WTC11 (cell line): ENCODE measurements at regions not wholly inside any gene's neighbourhood (a gene's known extent, or its start where the extent isn't known, plus 50 kb on each side); places are given as distances from the start of the nearest gene placed in this dataset.

ENCODE experiments used
- ATAC-seq: fragments of 200-7000 bp; cut with Tn5 transposase; 2 replicates; pipeline ENCODE4 v1.10.0; 2021; ENCODE audit warnings: mild to moderate bottlenecking, moderate library complexity
- CTCF ChIA-PET: fragments of 300-600 bp; sonication (Branson Sonifier 250); formaldehyde crosslinking; loops from one replicate; lab custom pipeline; 2021; ENCODE audit warnings: antibody characterized with exemption; lab: Charles Lee
- POLR2A ChIA-PET: fragments of 350-600 bp; sonication (Branson Sonifier 250); formaldehyde crosslinking; loops from one replicate; lab custom pipeline; 2021; ENCODE audit warnings: antibody characterized with exemption; lab: Charles Lee
- DNase-seq: peaks from one replicate; pipeline ENCODE4 v3.0.0; 2021; ENCODE audit warnings: low spot score
- H3K27ac Mint-ChIP-seq: 2 replicates; pipeline ENCODE4 v1.8.0; 2021; ENCODE audit warnings: mixed read lengths
- H3K27me3 Mint-ChIP-seq: 2 replicates; pipeline ENCODE4 v1.8.0; 2021; ENCODE audit warnings: low read depth, mild to moderate bottlenecking, moderate library complexity, mixed read lengths
- H3K36me3 Mint-ChIP-seq: 2 replicates; pipeline ENCODE4 v1.8.0; 2021; ENCODE audit warnings: mixed read lengths
- H3K4me1 Mint-ChIP-seq: 2 replicates; pipeline ENCODE4 v1.8.0; 2022; ENCODE audit warnings: mixed read lengths
- H3K4me3 Mint-ChIP-seq: 2 replicates; pipeline ENCODE4 v1.8.0; 2021; ENCODE audit warnings: mild to moderate bottlenecking, moderate library complexity, mixed read lengths
- H3K9me3 Mint-ChIP-seq: 2 replicates; pipeline ENCODE4 v1.8.0; 2021; ENCODE audit warnings: mixed read lengths
- ARID4B ChIP-seq: sonication (generic); formaldehyde crosslinking; IDR thresholded peaks from 2 replicates; pipeline ENCODE4 v1.8.0; 2023; ENCODE audit warnings: missing genetic modification reagents, mild to moderate bottlenecking, borderline replicate concordance
- ATF3 ChIP-seq: sonication (generic); formaldehyde crosslinking; conservative IDR thresholded peaks from 2 replicates; pipeline ENCODE4 v1.8.1; 2022; ENCODE audit warnings: mild to moderate bottlenecking, missing genetic modification reagents
- CREB1 ChIP-seq: sonication (generic); formaldehyde crosslinking; IDR thresholded peaks from 2 replicates; pipeline ENCODE4 v1.8.0; 2023; ENCODE audit warnings: mild to moderate bottlenecking, missing genetic modification reagents
- CTCF ChIP-seq: fragments of 200-600 bp; IDR thresholded peaks from 2 replicates; pipeline ENCODE4 v1.8.0; 2022; ENCODE audit warnings: antibody characterized with exemption
- E2F4 ChIP-seq: sonication (generic); formaldehyde crosslinking; IDR thresholded peaks from 2 replicates; pipeline ENCODE4 v1.8.1; 2022; ENCODE audit warnings: low read depth, mild to moderate bottlenecking, moderate library complexity, missing genetic modification reagents, borderline replicate concordance
- ELF4 ChIP-seq: sonication (generic); formaldehyde crosslinking; IDR thresholded peaks from 2 replicates; pipeline ENCODE4 v1.8.1; 2022; ENCODE audit warnings: low read depth, mild to moderate bottlenecking, moderate library complexity, missing genetic modification reagents
- GABPB1 ChIP-seq: sonication (generic); formaldehyde crosslinking; IDR thresholded peaks from 2 replicates; pipeline ENCODE4 v1.8.1; 2023; ENCODE audit warnings: mild to moderate bottlenecking, missing genetic modification reagents
- HMGA2 ChIP-seq: fragments of 250-450 bp; sonication (Bioruptor Pico); IDR thresholded peaks from 2 replicates; pipeline ENCODE4 v1.4.0; 2021; ENCODE audit warnings: mild to moderate bottlenecking, moderate library complexity
- JAZF1 ChIP-seq: fragments of 250-450 bp; sonication (Bioruptor Pico); IDR thresholded peaks from 2 replicates; pipeline ENCODE4 v1.9.0; 2021; ENCODE audit warnings: moderate library complexity, mild to moderate bottlenecking, inconsistent platforms
- KAT7 ChIP-seq: sonication (generic); formaldehyde crosslinking; IDR thresholded peaks from 2 replicates; pipeline ENCODE4 v1.8.1; 2023; ENCODE audit warnings: missing genetic modification reagents, mild to moderate bottlenecking, borderline replicate concordance
- MXD4 ChIP-seq: fragments of 250-450 bp; sonication (Bioruptor Pico); IDR thresholded peaks from 2 replicates; pipeline ENCODE4 v1.8.0; 2021; ENCODE audit warnings: mild to moderate bottlenecking, moderate library complexity, borderline replicate concordance
- MYBL2 ChIP-seq: sonication (generic); formaldehyde crosslinking; IDR thresholded peaks from 2 replicates; pipeline ENCODE4 v1.8.1; 2023; ENCODE audit warnings: mild to moderate bottlenecking, moderate library complexity, missing genetic modification reagents
- NR3C1 ChIP-seq: sonication (generic); formaldehyde crosslinking; conservative IDR thresholded peaks from 2 replicates; pipeline ENCODE4 v1.8.1; 2023; ENCODE audit warnings: low read depth, mild to moderate bottlenecking, missing genetic modification reagents
- OVOL2 ChIP-seq: fragments of 250-450 bp; sonication (Bioruptor Pico); IDR thresholded peaks from 2 replicates; pipeline ENCODE4 v1.9.0; 2021; ENCODE audit warnings: mild to moderate bottlenecking, borderline replicate concordance
- RELA ChIP-seq: sonication (generic); formaldehyde crosslinking; IDR thresholded peaks from 2 replicates; pipeline ENCODE4 v1.8.1; 2022; ENCODE audit warnings: missing genetic modification reagents, mild to moderate bottlenecking, borderline replicate concordance
- RORB ChIP-seq: fragments of 250-450 bp; sonication (Bioruptor Pico); IDR thresholded peaks from 2 replicates; pipeline ENCODE4 v1.9.0; 2021; ENCODE audit warnings: mild to moderate bottlenecking
- SMAD3 ChIP-seq: sonication (generic); formaldehyde crosslinking; IDR thresholded peaks from 2 replicates; pipeline ENCODE4 v1.8.0; 2022; ENCODE audit warnings: missing genetic modification reagents, mild to moderate bottlenecking, borderline replicate concordance
- SOX15 ChIP-seq: fragments of 250-450 bp; sonication (Bioruptor Pico); IDR thresholded peaks from 2 replicates; pipeline ENCODE4 v1.9.0; 2021; ENCODE audit warnings: mild to moderate bottlenecking
- SP1 ChIP-seq: sonication (generic); formaldehyde crosslinking; conservative IDR thresholded peaks from 2 replicates; pipeline ENCODE4 v1.8.1; 2022; ENCODE audit warnings: missing genetic modification reagents
- ZNF416 ChIP-seq: fragments of 250-450 bp; sonication (Bioruptor Pico); IDR thresholded peaks from 2 replicates; pipeline ENCODE4 v1.9.0; 2021; ENCODE audit warnings: mild to moderate bottlenecking, inconsistent platforms
- ZNF532 ChIP-seq: fragments of 250-450 bp; sonication (Bioruptor Pico); IDR thresholded peaks from 2 replicates; pipeline ENCODE4 v1.9.0; 2021; ENCODE audit warnings: mild to moderate bottlenecking, borderline replicate concordance
- TF ChIP-seq, protein P1 (sequence below): sonication (generic); formaldehyde crosslinking; IDR thresholded peaks from 2 replicates; pipeline ENCODE4 v1.8.1; 2023; ENCODE audit warnings: mild to moderate bottlenecking, moderate library complexity, missing genetic modification reagents

GRCh38 chr10:44087403-44087802, 297.5 kb downstream of the CXCL12 start:
- peaks cover 9% of the 10 kb centered on the region for H3K4me1 Mint-ChIP-seq
- ChIA-PET CTCF (no interaction called here), POLR2A (no interaction called here)
- H3K36me3 Mint-ChIP-seq = peaks cover 13% of the 10 kb centered on the region
- H3K27me3 Mint-ChIP-seq = peaks cover 2% of the 10 kb centered on the region; the same call in 1 of the 2 replicates
- H3K4me3 Mint-ChIP-seq = no peak overlapping the region
- DNase-seq = no peak
- H3K27ac Mint-ChIP-seq = no peak overlapping the region
- ATAC-seq = no peak
- no peak for TF ChIP-seq KAT7 (CRISPR knock-in tag)
- no peak for TF ChIP-seq SOX15 (CRISPR knock-in tag)
- no peak for TF ChIP-seq ARID4B (CRISPR knock-in tag)
- H3K9me3 Mint-ChIP-seq = peaks cover 33% of the 10 kb centered on the region

DNA sequence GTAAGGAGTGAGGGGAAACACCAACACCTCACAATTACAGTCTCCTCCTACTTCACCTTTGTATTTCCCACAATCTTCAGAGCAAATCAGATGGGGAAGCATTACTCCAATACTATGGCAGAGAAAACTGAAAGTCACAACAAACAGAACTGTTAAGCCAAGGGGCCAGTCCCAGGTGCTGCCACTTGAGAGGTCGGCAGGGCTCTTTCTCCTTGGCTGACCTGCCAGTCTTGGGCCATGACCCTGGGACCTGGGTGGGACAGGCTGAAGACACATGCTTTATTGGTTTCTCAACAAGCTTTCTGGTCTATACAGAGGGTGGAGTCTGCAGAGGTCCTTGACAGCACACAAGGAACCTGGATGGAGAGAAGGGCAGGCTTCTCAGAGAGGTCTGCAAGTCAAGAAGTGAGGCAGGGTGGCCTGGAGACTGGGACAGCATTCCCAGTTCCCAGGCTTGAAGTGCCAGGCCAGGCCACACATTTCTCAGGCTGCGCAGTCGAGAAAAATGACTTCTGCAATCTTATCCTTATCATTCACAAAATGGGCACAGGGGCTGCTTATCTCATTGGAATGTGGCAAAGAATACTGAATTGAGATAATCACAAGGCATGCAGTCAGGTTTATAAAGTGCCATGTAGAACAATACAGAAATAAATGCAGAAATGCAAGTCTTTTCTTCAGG, 301.0 kb downstream of the CXCL12 start:
- Mint-ChIP-seq H3K4me3 (no peak overlapping the region), H3K36me3 (peaks cover 5% of the 10 kb centered on the region; the same call in 1 of the 2 replicates), H3K27me3 (peaks cover 4% of the 10 kb centered on the region; the same call in 1 of the 2 replicates), H3K9me3 (peaks cover 14% of the 10 kb centered on the region), H3K27ac (no peak overlapping the region), H3K4me1 (peaks cover 14% of the 10 kb centered on the region)
- CTCF ChIA-PET = no interaction called here
- POLR2A ChIA-PET = no interaction called here
- ATAC-seq (no peak), DNase-seq (no peak)
- TF ChIP-seq RELA (no peak), HMGA2 (CRISPR knock-in tag) (no peak), ELF4 (no peak), OVOL2 (CRISPR knock-in tag) (no peak), NR3C1 (CRISPR knock-in tag) (no peak), MYBL2 (CRISPR knock-in tag) (no peak), ZNF532 (CRISPR knock-in tag) (no peak), CTCF (no peak), MXD4 (CRISPR knock-in tag) (no peak), RORB (CRISPR knock-in tag) (no peak), JAZF1 (CRISPR knock-in tag) (no peak), CREB1 (no peak), ATF3 (CRISPR knock-in tag) (no peak), ZNF416 (CRISPR knock-in tag) (no peak), SMAD3 (no peak), GABPB1 (CRISPR knock-in tag) (no peak), SP1 (no peak), E2F4 (CRISPR knock-in tag) (no peak)
- TF ChIP-seq, protein P1, sequence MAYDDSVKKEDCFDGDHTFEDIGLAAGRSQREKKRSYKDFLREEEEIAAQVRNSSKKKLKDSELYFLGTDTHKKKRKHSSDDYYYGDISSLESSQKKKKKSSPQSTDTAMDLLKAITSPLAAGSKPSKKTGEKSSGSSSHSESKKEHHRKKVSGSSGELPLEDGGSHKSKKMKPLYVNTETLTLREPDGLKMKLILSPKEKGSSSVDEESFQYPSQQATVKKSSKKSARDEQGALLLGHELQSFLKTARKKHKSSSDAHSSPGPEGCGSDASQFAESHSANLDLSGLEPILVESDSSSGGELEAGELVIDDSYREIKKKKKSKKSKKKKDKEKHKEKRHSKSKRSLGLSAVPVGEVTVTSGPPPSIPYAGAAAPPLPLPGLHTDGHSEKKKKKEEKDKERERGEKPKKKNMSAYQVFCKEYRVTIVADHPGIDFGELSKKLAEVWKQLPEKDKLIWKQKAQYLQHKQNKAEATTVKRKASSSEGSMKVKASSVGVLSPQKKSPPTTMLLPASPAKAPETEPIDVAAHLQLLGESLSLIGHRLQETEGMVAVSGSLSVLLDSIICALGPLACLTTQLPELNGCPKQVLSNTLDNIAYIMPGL (CRISPR knock-in tag) = no peak
